ENCODE measurements at regions not wholly inside any gene's neighbourhood (a gene's known extent, or its start where the extent isn't known, plus 50 kb on each side); places are given as distances from the start of the nearest gene placed in this dataset.

DNA sequence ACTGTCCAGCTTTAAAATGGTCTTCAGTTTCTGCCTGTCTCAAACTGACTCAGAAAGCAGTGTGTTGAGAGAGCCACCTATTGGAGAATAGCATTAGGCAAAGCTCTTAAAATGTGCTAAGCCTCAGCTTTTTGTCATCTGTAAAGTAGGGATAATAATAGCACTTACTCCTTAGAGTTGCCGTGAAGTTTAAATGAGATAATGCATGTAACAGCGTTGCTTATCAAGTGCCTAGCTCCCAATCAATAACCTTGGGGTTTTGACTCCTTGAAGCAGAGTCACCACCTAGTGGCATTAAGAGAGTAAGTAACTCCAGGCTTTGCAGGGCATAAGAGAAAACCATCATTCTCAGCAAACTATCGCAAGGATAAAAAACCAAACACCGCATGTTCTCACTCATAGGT, 163.3 kb downstream of the HS3ST2 start:
- TF ChIP-seq CTCF (IDR thresholded peaks at IDR 0.05) (peak in 1 of 4 experiments; percentile 23), POLR2A (IDR thresholded peaks at IDR 0.05) (no peak)
